Hematopoietic multipotent progenitor cell treated with erythropoietin and hydrocortisone succinate and interleukin-3 and kit ligand, for 4 days (in vitro differentiated cells): ENCODE measurements at regions not wholly inside any gene's neighbourhood (a gene's known extent, or its start where the extent isn't known, plus 50 kb on each side); places are given as distances from the start of the nearest gene placed in this dataset.

ENCODE experiments used
- DNase-seq: peaks from one replicate; pipeline ENCODE4 v3.0.0-alpha.2; 2015

DNA sequence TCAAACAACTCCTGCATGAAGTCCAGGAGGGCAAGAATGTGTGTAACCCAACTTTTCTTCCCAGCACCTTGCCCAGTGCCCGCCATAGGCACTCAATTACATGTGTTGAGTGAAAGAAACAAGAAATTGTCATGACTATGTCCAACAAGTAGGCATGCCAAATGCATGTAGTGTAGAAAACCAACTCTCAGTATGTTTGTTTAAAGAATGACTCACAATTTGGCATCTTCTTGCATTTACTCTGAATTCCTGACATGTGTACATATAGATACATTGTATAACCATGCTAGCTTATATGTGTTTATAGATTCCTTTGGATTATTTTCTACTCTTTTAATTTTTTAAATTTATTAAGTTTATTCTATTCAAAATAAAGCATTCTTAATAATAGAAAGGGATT is 305.0 kb downstream of the EFNB2 start:
- no peak for DNase-seq

DNA sequence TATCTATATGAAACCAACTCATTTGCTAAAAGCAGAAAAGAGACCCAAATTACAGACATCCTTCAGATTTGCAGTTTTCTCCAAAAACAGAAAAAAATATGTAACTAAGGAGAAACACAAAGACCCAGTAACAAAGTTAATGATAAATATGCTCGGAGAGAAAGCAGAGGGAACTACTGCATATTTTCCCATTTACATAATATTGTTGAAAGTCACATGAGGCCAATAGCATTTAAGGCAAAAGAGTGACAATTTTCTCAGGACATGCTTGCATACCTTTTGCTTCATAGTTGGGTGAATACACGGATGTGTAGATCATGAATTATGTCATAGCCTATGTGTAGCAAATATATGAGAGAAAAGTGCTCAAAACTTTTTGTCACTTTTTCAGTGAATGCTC is 310.3 kb downstream of the EFNB2 start:
- DNase-seq, result no peak

DNA sequence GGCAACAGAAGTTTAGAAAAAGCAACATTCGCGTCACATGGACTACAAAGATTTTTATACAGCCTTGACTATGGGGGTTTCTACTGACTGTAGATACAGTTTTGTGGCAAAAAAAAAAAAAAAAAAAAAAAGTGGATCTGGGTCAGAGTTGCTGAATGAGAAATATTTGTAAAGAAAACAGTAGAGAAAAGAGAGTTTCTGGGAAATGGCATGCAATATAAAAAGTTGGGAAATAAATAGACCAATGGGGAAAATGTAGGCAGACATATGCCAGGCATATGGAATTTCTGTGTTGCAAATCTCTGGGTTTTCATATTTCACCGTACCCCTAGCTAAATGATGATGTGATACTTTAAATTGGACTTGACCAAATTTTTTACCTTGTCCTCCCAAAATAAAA is 315.3 kb downstream of the EFNB2 start:
- DNase-seq, result no peak

DNA sequence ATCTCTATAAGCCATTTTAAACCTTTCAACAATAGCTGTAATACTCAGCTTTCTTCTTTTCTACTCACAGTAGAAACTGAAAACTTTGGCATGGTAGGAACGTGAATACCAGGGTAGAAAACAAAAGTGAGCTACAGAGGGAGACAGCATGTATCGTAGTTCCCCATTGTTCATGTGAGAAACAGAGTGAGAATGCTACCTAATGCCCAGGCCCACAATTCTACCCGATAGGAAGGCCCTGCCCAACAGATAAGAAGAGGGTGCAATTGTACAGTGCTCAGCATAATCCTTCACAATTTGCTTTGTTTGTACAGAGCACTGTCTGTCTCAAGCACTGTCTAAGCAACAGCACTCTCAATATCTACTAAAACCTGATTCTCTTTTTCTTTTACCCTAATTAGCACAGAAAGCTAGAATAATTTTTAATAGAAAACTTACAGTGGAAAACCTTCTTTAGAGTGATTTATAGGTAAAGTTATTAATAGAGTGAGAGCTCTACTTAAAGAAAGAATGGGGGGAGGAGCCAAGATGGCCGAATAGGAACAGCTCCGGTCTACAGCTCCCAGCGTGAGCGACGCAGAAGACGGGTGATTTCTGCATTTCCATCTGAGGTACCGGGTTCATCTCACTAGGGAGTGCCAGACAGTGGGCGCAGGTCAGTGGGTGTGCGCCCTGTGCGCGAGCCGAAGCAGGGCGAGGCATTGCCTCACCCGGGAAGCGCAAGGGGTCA is 322.3 kb downstream of the EFNB2 start:
- no peak for DNase-seq

DNA sequence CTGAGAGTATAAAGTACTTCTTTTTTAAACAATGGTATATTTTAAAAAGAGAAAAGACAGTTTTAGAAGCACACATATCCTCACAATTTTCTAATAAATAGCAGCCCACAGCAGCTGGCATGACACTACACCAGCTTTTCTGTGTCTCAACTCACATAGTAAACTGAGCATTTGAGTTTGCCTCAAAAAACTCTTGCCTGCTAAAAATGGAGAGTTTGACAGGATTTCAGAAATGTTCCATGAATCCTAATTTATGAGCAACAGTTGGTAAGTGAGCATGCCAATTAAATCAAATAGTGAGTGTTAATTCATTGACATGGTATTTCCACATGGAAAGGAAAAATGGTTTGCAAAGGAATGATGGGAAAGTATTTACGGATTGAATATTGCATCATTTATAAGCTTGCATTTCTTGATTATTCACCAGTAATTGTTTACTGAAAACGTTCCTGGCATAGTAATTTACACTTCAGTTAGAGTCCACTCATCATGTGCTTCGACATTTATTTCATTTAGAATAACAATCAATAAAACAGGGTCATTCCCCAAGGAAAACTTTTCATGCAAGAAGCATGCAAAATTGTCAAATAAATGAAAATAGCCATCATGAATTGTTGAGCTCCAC is 323.0 kb downstream of the EFNB2 start:
- DNase-seq, result no peak

DNA sequence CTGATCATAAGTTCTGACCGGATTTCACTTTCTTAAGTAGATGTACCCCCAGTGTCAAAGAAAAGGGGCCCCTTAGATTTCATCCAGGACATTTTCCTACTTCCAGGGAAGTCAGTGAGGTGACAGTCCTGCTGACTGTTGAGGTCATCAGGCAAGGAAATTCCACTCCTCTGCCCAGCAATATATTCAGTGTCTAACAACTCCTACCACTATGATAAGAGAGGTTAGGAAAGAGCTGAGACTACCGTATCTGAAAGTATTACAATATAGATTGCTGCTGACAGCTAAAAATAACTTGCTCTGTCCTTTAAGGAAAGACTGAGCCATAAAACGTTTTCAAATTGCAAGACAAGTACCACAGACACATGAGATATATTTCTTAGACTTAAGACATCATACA is 325.1 kb downstream of the EFNB2 start:
- no peak for DNase-seq

DNA sequence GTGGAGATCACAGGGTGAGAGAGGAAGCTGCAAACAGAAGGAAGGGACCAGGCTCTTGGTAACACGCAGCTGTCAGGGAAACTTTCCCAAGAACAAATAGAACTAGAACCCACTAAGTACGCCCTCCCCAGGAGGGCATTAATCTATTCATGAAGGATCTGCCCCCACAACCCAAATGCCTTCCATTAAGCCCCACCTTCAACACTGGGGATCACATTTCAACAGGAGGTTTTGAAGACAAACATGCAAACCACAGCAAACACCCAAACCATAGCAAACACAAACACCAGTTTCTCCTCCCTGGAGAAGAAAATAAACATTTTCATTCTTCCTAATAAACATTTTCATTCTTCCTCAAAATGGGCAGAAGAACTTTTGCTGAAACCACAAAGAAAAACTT is 329.6 kb downstream of the EFNB2 start:
- DNase-seq, result no peak

DNA sequence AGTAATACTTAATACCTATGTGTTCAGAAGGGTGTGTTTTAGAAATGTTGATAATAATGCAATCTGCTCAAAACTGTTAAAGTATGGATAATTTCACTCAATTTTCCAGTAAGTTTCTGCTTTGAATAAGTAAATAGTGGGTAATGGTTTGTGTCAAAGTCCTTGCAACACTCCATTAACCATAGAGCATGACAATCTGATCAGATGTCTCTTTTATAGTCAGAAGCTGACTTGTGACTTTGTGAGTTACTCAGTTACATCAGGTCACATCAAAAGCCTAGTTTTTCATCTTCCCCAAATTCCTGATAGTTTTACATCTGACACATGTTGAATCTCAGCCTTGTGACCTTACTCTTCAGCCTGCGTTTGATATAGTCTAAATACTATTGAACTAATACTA is 338.0 kb downstream of the EFNB2 start:
- DNase-seq, result no peak

DNA sequence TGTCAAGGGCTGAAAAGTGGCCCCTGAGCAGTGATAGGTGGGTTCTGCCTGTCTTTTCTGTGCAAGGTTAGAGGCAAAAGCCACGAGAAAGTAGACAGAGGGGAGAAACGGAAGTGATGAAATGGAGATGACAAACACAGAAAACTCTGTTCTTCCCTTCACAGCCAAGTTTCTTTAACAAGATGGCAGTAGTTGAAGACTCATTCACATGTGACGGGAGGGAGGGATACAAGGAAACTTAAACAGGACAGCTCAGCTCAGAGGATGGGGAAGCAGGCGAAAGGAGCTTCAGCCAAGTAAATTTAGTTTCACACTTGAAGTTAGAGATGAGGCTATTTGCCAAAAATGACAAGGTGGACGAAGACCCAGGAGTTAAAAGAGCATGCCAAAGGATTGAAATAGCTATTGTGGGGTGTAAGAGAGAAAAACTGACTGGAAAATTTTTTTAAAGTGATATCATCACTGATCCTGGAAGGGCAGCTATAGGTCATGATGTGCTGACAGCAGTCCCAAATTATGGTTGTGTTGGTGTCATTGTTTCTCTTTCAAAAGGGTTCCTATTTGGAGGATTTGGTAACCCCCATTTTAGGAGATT is 347.9 kb downstream of the EFNB2 start:
- DNase-seq, result no peak

DNA sequence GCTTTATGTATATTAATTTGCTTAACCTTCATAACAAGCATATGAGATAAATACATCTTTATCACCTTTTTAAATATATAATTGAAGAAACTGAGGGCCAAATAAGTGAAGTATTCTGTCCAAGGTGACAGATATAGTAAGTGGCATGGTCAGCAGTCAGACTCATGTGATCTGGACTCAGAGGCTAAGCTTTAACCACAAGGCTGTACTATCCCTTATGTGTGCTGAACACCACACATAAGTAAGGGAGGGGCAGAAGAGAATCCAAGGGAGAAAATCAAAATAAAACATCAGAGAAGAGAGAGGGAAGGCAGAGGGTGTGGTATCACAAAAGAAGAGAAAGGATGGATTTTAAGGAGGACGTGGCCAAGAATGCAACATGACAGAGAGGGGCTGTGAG is 348.4 kb downstream of the EFNB2 start:
- no peak for DNase-seq

DNA sequence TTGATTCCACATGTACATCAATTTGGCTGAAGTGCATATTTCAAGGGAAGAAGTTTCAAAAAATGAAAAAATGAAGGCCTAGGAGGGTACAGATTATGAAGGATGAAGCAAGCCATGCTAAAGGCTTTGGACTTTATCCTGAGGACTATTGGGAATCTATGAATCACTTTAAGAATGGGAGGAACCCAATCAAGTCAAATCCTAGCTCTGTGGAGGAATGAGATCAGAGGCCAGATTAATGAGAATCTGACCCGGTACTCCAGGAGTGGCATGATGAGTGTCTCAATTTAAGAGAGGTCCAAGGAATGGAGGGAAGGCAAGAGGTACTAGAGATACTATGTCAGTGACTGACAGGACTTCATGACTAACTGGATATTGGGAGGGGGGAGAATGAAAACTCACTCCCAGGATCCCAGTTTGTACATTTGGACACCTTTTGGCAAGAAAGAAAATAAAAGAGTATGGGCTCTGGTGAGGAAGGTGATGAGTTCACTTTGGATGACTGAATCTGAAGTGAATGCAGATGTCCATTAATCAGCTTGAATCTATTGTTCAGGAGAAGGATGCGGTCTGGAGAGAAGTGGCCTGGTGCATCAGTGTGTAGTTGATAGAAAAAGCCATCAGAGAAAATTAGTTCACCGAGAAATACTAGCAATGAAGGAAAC is 349.0 kb downstream of the EFNB2 start:
- DNase-seq, result no peak

DNA sequence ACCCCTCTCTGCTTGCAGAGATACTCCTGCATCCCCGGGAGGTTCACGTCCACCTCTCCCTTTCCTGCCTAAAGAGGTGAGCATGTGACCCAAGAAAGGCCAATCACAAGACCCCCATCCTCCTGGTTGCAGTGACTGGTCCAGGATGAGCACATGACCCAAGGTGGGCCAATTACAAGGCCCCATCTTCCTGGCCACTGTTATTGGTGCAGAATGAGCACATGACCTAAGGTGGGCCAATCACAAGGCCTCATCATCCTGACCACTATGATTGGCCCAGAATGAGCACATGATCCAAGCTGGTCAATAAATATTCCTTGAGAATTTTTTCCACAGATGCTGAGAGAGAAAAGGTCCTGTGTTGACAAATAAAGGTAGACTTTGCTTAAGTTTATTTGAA is 350.7 kb downstream of the EFNB2 start:
- DNase-seq, result no peak

DNA sequence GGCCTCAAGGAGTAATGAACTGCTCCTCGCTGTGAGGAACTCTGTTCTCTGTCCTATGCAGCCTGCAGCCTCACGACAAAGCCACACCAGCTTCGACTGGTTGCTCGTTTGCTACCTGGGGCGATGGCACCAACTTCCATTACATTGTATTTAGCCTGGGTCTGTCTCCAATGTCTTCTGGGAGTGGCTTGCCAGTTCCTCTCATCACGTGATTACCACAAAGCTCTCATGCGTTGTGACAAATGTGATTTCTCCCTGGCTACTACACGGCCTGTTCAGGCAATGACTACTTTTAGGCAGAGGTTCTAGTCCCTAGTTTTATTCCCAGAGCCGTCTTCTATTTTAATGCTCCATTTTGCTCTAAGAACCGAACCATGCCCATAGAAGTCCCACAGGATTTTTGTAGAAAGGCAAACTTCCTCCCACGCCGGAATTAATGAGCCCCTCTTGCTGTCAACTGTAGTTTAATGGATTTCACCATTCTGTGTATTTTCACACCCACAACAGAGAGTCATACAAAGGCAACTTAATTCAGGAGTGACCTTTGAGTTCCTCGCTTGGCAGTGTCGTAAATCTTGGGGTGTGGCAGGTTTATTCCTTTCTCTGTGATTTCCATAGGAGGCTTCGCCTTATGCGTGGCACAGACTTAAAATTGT is 351.9 kb downstream of the EFNB2 start:
- DNase-seq, result no peak

DNA sequence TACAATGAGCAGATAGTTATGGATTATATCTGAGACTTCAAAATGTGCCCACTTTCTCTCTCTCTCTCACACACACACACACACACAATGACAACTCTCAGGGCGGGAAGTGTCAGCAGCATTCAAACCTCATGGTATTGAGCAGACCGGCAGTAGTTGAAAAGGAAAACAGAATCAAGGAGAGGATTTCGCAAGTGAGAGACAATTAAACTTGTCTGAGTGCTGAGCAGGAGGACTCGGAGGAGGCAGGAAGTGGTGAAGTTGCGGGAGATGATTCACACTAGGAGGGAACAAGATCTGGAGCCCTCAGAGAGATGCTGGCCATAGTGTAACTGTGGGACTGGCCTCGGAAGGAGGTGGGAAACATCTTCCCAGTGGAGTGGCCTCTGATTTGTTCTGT is 353.1 kb downstream of the EFNB2 start:
- peak; percentile 25 for DNase-seq

DNA sequence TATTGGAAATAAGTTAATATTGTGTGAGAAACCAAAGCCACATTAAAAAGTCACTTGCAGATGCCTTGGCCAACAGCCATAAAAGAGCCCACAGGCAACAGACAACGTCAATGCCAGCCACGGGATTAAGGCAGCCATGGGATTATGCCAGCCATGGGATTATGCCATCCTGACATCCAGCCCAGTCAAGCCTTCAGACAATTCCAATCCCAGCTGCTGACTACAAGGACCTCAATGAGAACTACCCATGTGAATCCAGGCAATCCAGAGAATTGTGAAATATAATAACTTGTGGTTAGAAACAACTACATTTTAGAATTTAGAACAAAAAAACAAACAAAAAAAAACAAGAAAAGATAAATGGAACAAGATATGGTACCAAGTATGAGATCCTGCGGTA is 356.6 kb downstream of the EFNB2 start:
- DNase-seq, result no peak

DNA sequence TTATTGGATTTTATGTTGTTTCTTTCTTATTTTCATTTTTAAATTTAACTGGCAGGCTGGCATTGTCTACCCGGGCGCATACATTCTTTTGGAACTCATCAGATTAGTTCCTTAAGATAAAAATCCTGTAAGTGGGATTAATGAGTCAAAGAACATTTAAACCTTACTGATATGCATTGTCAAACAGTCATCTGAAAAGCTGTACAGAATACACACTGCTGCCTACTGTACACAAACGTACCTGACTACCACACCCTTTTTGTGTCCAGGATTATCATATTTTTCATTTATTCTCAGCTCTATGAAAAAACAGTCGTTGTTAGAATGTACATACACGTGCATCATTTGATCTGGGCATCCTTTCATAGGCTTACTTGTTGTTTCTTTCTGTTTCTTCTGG is 358.3 kb downstream of the EFNB2 start:
- DNase-seq, result no peak

DNA sequence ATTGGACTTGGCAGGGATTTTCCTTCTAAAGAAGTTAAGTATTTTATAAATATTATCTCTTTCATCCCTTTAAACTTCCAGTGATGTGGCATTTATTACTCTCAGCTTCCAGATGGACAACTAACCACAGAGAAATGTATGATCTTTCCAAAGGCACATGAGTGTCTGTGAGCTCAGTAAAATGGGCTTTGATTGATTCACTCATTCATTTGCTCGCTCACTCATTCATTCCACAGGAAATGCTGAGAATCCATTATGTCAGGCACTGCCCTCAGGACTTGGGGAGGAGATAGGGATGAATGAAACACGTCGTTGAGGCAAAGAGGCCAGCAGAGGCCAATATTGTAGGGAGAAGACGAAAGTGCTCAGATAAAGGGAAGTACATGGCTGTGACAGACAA is 359.3 kb downstream of the EFNB2 start:
- DNase-seq, result no peak

DNA sequence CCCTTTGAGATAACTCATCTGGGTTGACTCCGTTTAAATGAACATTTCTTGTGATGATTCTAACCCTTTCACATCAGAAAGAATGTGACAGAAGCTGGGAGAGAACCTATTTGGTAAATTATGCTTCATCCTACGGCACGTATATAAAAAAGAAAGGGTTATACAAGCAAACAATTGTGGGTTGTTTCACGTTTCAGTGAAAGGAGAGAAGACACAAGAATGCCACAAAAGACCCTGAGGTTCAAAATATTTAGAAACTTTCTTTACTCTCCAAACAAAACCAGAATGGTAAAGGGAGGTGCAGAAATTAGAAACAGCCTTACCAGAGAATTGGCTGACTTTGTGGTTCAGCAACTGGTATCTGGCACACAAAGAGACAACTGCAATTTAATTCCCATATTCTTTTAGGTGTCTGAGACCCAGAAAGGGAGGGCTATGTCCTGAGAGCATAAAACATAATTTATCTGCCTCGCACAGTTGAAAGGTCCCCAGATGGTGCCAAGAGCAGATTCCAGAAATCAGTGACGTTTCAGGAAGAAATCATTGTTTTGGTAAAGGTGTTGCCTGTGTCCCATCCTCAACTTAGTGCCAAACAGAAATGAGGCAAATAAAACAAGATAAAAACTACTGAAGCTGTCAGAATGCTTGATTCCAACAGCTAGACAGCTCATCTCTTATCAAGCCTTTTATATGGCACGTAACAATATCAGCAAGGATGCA is 361.4 kb downstream of the EFNB2 start:
- DNase-seq, result no peak

DNA sequence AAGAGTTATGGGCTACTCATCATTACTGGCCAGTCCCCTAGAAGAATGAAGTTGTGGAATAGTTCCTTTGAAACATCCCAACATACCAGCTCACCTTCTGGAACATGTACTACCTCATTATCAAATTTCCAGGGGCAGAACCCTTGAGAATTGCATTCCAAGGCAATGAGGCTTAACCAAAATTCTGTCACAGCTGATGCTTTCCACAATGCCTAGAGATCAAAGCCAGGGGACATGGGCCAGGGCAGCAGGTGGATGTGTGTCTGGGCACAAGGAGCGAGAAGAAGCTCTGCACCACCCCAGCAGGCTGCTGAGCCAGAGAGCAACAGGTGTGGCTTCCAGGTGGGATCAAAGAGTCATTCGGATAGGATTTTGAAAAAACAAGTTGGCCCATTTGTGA is 362.1 kb downstream of the EFNB2 start:
- no peak for DNase-seq

DNA sequence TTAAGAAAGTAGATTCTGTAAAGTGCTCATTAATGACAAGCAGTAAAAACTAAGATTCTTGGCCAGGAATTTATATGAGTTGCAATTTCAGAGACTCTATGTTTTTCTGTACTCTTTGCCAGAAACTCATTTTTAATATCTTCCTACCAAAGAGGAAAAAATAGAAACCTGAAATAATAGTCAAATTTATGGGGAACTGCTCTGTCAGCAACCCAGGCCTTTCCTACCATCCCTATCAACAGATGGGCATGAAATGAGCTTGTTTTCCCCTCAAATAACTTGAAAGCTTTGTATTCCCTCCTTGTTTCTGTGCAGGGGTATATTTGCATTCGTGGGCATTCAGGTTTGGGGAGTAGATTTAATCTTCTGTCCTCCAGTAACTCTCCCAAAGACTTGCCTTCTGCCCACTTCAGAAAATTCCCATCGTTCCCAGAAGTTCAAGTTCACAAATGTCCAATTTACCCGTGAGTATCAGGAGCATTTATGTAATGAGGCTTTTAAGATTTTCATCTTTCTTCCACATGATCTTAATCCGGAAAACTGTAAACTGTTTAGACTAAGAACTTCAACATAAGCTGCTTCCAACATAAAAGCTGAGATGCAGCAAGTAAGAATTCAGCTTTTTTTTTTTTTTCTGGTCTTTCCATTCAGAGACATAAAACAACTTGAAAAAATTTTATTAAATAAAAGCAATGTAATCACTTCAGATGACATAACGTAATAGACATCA is 363.1 kb downstream of the EFNB2 start:
- no peak for DNase-seq

DNA sequence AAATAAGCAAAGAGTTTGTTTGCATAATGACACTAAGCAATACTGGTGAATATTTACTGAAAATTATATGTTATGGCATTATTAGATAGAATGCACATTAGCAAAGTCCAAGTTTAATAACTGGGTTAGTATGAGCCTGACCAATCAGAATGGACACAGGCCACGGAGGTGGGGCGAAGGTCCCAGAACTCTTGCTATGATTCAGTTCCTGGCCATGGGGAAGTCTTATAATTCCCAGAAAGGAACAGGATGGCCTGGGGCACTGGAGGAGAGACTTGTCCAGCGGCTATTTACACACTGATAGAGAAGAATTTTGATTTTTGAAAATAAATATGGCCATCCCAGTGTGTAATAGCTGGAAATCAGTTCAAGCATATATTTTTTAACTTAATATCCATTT is 372.0 kb downstream of the EFNB2 start:
- no peak for DNase-seq

DNA sequence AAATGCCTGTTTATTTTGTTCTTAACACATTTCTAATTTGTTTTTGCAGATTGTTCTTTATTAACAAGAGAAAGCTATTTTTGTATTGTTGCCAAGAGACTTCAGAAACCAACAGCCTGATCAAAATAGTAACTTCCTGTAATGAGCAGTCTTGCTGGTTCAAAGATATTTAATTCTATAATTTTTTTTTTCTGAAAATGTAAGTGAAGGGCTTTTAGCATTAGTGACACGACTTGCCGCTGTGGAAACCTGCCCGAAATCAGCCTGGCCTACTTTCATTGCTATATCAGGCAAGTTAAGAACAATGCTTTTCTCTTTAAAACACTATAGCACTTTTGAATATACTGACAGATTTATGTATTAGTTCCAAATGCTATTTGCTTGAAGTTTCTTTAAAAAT is 374.3 kb downstream of the EFNB2 start:
- no peak for DNase-seq
